H1 (cell line): ENCODE measurements at regions not wholly inside any gene's neighbourhood (a gene's known extent, or its start where the extent isn't known, plus 50 kb on each side); places are given as distances from the start of the nearest gene placed in this dataset.

Experiments
- CTCF ChIA-PET: fragments of 300-600 bp; sonication (Branson Sonifier 250); formaldehyde crosslinking; loops from one replicate; lab custom pipeline; 2021; ENCODE audit not compliant: partially characterized antibody; lab: Charles Lee
- POLR2A ChIA-PET: fragments of 300-600 bp; sonication (Branson Sonifier 250); formaldehyde crosslinking; loops from one replicate; lab custom pipeline; 2021; ENCODE audit warnings: inconsistent platforms; ENCODE audit not compliant: partially characterized antibody; lab: Charles Lee
- DNase-seq, 2 experiments: peaks; one replicate each; pipeline versions ENCODE4 v3.0.0 to v3.0.0-alpha.2; 2010 to 2022; ENCODE audit warnings: low spot score in 2 of 2, low read depth in 1 of 2, mixed read lengths in 1 of 2
- FAIRE-seq: peaks from 2 replicates; lab custom pipeline; 2011; peaks lifted over from hg19 to GRCh38; lab: Jason Lieb, UNC
- H2AFZ ChIP-seq: 2 replicates; pipeline ENCODE4 v1.8.1; 2012; ENCODE audit warnings: low read length, inconsistent platforms
- H2AK5ac ChIP-seq: 2 replicates; pipeline ENCODE4 v1.6.1; 2013; ENCODE audit warnings: low read depth, low read length
- H2BK120ac ChIP-seq: replicated peaks from 2 replicates; pipeline ENCODE3; 2013; ENCODE audit warnings: low read depth, low read length, inconsistent platforms
- H2BK12ac ChIP-seq: 2 replicates; pipeline ENCODE4 v1.6.1; 2013; ENCODE audit warnings: low read depth, low read length
- H2BK15ac ChIP-seq: 2 replicates; pipeline ENCODE4 v1.6.1; 2013; ENCODE audit warnings: low read length
- H2BK20ac ChIP-seq: 2 replicates; pipeline ENCODE4 v1.6.1; 2013; ENCODE audit warnings: low read length
- H2BK5ac ChIP-seq: 2 replicates; pipeline ENCODE4 v1.6.1; 2013; ENCODE audit warnings: low read depth, low read length
- H3K14ac ChIP-seq: 2 replicates; pipeline ENCODE4 v1.6.1; 2013; ENCODE audit warnings: inconsistent platforms; ENCODE audit not compliant: insufficient read length
- H3K18ac ChIP-seq: 2 replicates; pipeline ENCODE4 v1.6.1; 2013; ENCODE audit warnings: low read length; ENCODE audit errors: extremely low read depth
- H3K23ac ChIP-seq: 2 replicates; pipeline ENCODE4 v1.6.1; 2013; ENCODE audit warnings: inconsistent platforms; ENCODE audit not compliant: insufficient read length
- H3K23me2 ChIP-seq: 2 replicates; pipeline ENCODE4 v1.6.1; 2013; ENCODE audit warnings: low read depth, low read length
- H3K27ac ChIP-seq: 2 replicates; pipeline ENCODE4 v1.6.1; 2011; ENCODE audit warnings: low read depth, low read length, inconsistent platforms
- H3K27me3 ChIP-seq, 4 experiments: replicated peaks in 1 of 4; 1 replicate in 1 of 4; 2 replicates in 3 of 4; pipeline versions ENCODE4 v1.6.1 to v1.8.1; 2011 to 2013; ENCODE audit warnings: low read length in 3 of 4, mild to moderate bottlenecking in 3 of 4, inconsistent platforms in 2 of 4, mixed read lengths in 2 of 4, moderate library complexity in 1 of 4; ENCODE audit not compliant: control insufficient read depth in 3 of 4, insufficient read depth in 3 of 4; ENCODE audit errors: extremely low read depth in 1 of 4
- H3K36me3 ChIP-seq, 4 experiments: 2 replicates each; pipeline versions ENCODE4 v1.6.1 to v1.8.1; 2011 to 2013; ENCODE audit warnings: mild to moderate bottlenecking in 4 of 4, low read length in 3 of 4, moderate library complexity in 2 of 4, control low read depth in 1 of 4, inconsistent platforms in 1 of 4; ENCODE audit not compliant: insufficient read depth in 4 of 4, control insufficient read depth in 2 of 4
- H3K4ac ChIP-seq: replicated peaks from 2 replicates; pipeline ENCODE3; 2013; ENCODE audit warnings: low read length, low read depth, mixed read lengths, inconsistent platforms; ENCODE audit not compliant: insufficient read length
- H3K4me1 ChIP-seq, 4 experiments: replicated peaks in 1 of 4; 1 replicate in 1 of 4; 2 replicates in 3 of 4; pipeline versions ENCODE4 v1.6.1 to v1.8.1; 2011 to 2013; ENCODE audit warnings: low read length in 3 of 4, inconsistent platforms in 2 of 4, mixed read lengths in 1 of 4; ENCODE audit not compliant: insufficient read depth in 4 of 4, control insufficient read depth in 3 of 4
- H3K4me2 ChIP-seq, 2 experiments: 2 replicates each; pipeline versions ENCODE4 v1.6.1 to v1.8.1; 2011 to 2013; ENCODE audit warnings: low read depth in 2 of 2, low read length in 2 of 2, control low read depth in 1 of 2, inconsistent platforms in 1 of 2, mild to moderate bottlenecking in 1 of 2; ENCODE audit not compliant: insufficient read depth in 1 of 2
- H3K4me3 ChIP-seq, 4 experiments: fragments of 200-600, 300-600 bp in 1 of 4; sonication (generic), shearing (Covaris generic), sonication (Bioruptor Twin) in 1 of 4; 2 replicates each; pipeline versions ENCODE4 v1.5.1 to v1.8.1; 2011 to 2016; ENCODE audit warnings: low read length in 4 of 4, low read depth in 3 of 4, control low read depth in 2 of 4, inconsistent platforms in 2 of 4, mild to moderate bottlenecking in 2 of 4, mixed read lengths in 1 of 4, moderate library complexity in 1 of 4; ENCODE audit not compliant: insufficient read depth in 2 of 4; ENCODE audit errors: extremely low read depth in 1 of 4
- H3K56ac ChIP-seq: replicated peaks from 2 replicates; pipeline ENCODE3; 2013; ENCODE audit warnings: low read depth, mild to moderate bottlenecking, mixed read lengths, low read length, inconsistent platforms; ENCODE audit not compliant: insufficient read length
- H3K79me1 ChIP-seq: 2 replicates; pipeline ENCODE4 v1.6.1; 2013; ENCODE audit warnings: low read depth, low read length, control low read depth
- H3K79me2 ChIP-seq, 2 experiments: 2 replicates each; pipeline versions ENCODE4 v1.6.1 to v1.8.1; 2012 to 2013; ENCODE audit warnings: low read length in 2 of 2, mild to moderate bottlenecking in 2 of 2, inconsistent platforms in 1 of 2; ENCODE audit not compliant: insufficient read depth in 2 of 2, control insufficient read depth in 1 of 2
- H3K9ac ChIP-seq, 4 experiments: replicated peaks in 1 of 4; 1 replicate in 1 of 4; 2 replicates in 3 of 4; pipeline versions ENCODE4 v1.6.1 to v1.8.1; 2011 to 2013; ENCODE audit warnings: low read depth in 3 of 4, low read length in 3 of 4, control low read depth in 2 of 4, mild to moderate bottlenecking in 2 of 4, moderate library complexity in 2 of 4, inconsistent platforms in 1 of 4; ENCODE audit errors: extremely low read depth in 1 of 4
- H3K9me3 ChIP-seq, 2 experiments: 2 replicates each; pipeline versions ENCODE4 v1.6.1 to v1.8.1; 2012 to 2013; ENCODE audit warnings: mild to moderate bottlenecking in 2 of 2, moderate library complexity in 2 of 2, control low read depth in 1 of 2, inconsistent platforms in 1 of 2, low read depth in 1 of 2, low read length in 1 of 2, mixed read lengths in 1 of 2; ENCODE audit not compliant: insufficient read depth in 2 of 2
- H4K20me1 ChIP-seq, 2 experiments: replicated peaks in 1 of 2; 2 replicates each; pipeline versions ENCODE3 to v1.8.1; 2011 to 2013; ENCODE audit warnings: inconsistent platforms in 2 of 2, low read length in 2 of 2, mild to moderate bottlenecking in 1 of 2; ENCODE audit not compliant: insufficient read depth in 2 of 2, control insufficient read depth in 1 of 2
- H4K5ac ChIP-seq: 2 replicates; pipeline ENCODE4 v1.6.1; 2013; ENCODE audit warnings: low read length, low read depth, mixed read lengths, inconsistent platforms; ENCODE audit not compliant: insufficient read length
- H4K8ac ChIP-seq: 2 replicates; pipeline ENCODE4 v1.8.0; 2013; ENCODE audit warnings: mild to moderate bottlenecking, moderate library complexity, low read length, inconsistent platforms; ENCODE audit not compliant: insufficient read depth; ENCODE audit errors: extremely low read depth
- H4K91ac ChIP-seq: replicated peaks from 2 replicates; pipeline ENCODE3; 2013; ENCODE audit warnings: low read length, mixed read lengths, inconsistent platforms; ENCODE audit not compliant: insufficient read length
- CHD2 ChIP-seq: IDR thresholded peaks from 2 replicates; pipeline ENCODE4 v1.6.1; 2012; ENCODE audit warnings: low read length, improper control_type of control experiment
- WGBS, 2 experiments: shearing (Covaris generic) in 1 of 2; methylation state at CpG; one replicate each; pipeline versions ENCODE4 v1.1.6 to v1.1.7; 2013 to 2015; ENCODE audit warnings: low lambda C conversion rate in 2 of 2, mixed read lengths in 2 of 2, inconsistent platforms in 1 of 2, low coverage in 1 of 2, missing lambda C conversion rate in 1 of 2; ENCODE audit not compliant: insufficient replicate concordance in 2 of 2, insufficient coverage in 1 of 2, insufficient read length in 1 of 2; ENCODE audit errors: extremely low coverage in 1 of 2, missing lambda C conversion rate in 1 of 2; 5-methylcytosine and 5-hydroxymethylcytosine counted together

DNA sequence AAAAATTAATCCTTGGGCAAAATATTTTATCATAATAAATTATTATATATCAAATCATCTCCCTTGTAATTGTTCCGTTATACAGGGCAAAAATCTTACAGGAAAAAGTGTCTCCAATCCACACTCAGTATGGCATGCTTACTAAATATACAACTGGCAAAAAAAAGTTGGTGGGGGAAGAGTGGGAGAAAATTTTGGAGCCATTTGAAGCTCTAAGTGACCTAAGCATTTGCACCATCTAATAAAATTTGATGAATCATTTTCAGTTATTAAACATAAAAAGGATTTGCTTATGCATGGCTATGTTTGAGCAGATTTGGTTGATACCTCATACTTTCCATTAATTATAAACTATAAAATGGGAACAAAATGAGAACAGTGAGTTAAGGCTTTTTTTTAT, 68.1 kb upstream of the FAM9C start:
- H4K5ac ChIP-seq, result no peak overlapping the region
- no peak overlapping the region for H3K14ac ChIP-seq
- no peak overlapping the region for H4K91ac ChIP-seq
- H3K4me1 ChIP-seq, result no peaks in the 10 kb centered on the region
- no peak overlapping the region for H3K4ac ChIP-seq
- H3K4me2 ChIP-seq, result no peak overlapping the region
- H3K23me2 ChIP-seq, result no peaks in the 10 kb centered on the region
- H2BK120ac ChIP-seq, result no peak overlapping the region
- no peaks in the 10 kb centered on the region for H3K27me3 ChIP-seq
- POLR2A ChIA-PET, result interaction anchor here (0.7 kb wide), 1 partner anchor 126 kb away, joined by 3 read pairs; no protein-coding TSS in a partner anchor
- 91% methylated on average over 1 of the region's 1 CpG; no CpG with 5 or more reads in 1 of the 2 experiments for WGBS, 2 experiments
- H2AK5ac ChIP-seq, result no peak overlapping the region
- H2BK12ac ChIP-seq, result no peak overlapping the region
- no peak overlapping the region for H2BK15ac ChIP-seq
- H2AFZ ChIP-seq, result no peak overlapping the region
- H2BK20ac ChIP-seq, result no peak overlapping the region
- CTCF ChIA-PET, result interaction anchor here (0.9 kb wide), 1 partner anchor 15 kb away, joined by 3 read pairs; no protein-coding TSS in a partner anchor
- FAIRE-seq (no peak), DNase-seq (no peak)
- H3K79me1 ChIP-seq, result no peaks in the 10 kb centered on the region
- H3K56ac ChIP-seq, result no peak overlapping the region
- no peak overlapping the region for H2BK5ac ChIP-seq
- no peak overlapping the region for H3K4me3 ChIP-seq
- TF ChIP-seq CHD2, result no peak
- H3K23ac ChIP-seq, result no peak overlapping the region
- H4K8ac ChIP-seq, result no peak overlapping the region
- no peaks in the 10 kb centered on the region for H3K36me3 ChIP-seq
- H4K20me1 ChIP-seq, result no peaks in the 10 kb centered on the region
- no peak overlapping the region for H3K18ac ChIP-seq
- H3K27ac ChIP-seq, result no peak overlapping the region
- no peak overlapping the region for H3K9ac ChIP-seq
- no peaks in the 10 kb centered on the region for H3K79me2 ChIP-seq
- no peaks in the 10 kb centered on the region; a peak in 1 of 4 replicates for H3K9me3 ChIP-seq
